Chondrocyte (in vitro differentiated cells): ENCODE measurements at regions not wholly inside any gene's neighbourhood (a gene's known extent, or its start where the extent isn't known, plus 50 kb on each side); places are given as distances from the start of the nearest gene placed in this dataset.

Experiments
- DNase-seq: peaks from one replicate; pipeline ENCODE4 v3.0.0; 2021; ENCODE audit warnings: mixed read lengths, low spot score
- H3K27ac Mint-ChIP-seq: one replicate; pipeline ENCODE4 v1.8.0; 2021; ENCODE audit warnings: mild to moderate bottlenecking, moderate library complexity, mixed read lengths; ENCODE audit not compliant: unreplicated experiment
- H3K27me3 Mint-ChIP-seq: 2 replicates; pipeline ENCODE4 v1.8.0; 2021; ENCODE audit warnings: low read depth, mixed read lengths
- H3K36me3 Mint-ChIP-seq: 2 replicates; pipeline ENCODE4 v1.8.0; 2021; ENCODE audit warnings: low read depth, mixed read lengths
- H3K4me1 Mint-ChIP-seq: 2 replicates; pipeline ENCODE4 v1.8.0; 2021; ENCODE audit warnings: low read depth, mild to moderate bottlenecking, mixed read lengths
- H3K4me3 Mint-ChIP-seq: one replicate; pipeline ENCODE4 v1.8.0; 2021; ENCODE audit warnings: mild to moderate bottlenecking, moderate library complexity, mixed read lengths; ENCODE audit not compliant: unreplicated experiment
- H3K9me3 Mint-ChIP-seq: 2 replicates; pipeline ENCODE4 v1.8.0; 2021; ENCODE audit warnings: low read depth, mixed read lengths
- CTCF ChIP-seq: fragments of 200-600 bp; sonication (generic); IDR thresholded peaks from 2 replicates; pipeline ENCODE4 v1.5.0; 2021; ENCODE audit warnings: antibody characterized with exemption, mild to moderate bottlenecking, moderate library complexity

GRCh38 chr20:18914796-18915195 lies 101.2 kb downstream of the SCP2D1 start:
- no peak for DNase-seq
- TF ChIP-seq CTCF = no peak
- Mint-ChIP-seq H3K36me3 (no peaks in the 10 kb centered on the region), H3K27me3 (no peaks in the 10 kb centered on the region), H3K27ac (no peak overlapping the region), H3K4me3 (no peak overlapping the region), H3K9me3 (no peaks in the 10 kb centered on the region), H3K4me1 (no peaks in the 10 kb centered on the region)

DNA sequence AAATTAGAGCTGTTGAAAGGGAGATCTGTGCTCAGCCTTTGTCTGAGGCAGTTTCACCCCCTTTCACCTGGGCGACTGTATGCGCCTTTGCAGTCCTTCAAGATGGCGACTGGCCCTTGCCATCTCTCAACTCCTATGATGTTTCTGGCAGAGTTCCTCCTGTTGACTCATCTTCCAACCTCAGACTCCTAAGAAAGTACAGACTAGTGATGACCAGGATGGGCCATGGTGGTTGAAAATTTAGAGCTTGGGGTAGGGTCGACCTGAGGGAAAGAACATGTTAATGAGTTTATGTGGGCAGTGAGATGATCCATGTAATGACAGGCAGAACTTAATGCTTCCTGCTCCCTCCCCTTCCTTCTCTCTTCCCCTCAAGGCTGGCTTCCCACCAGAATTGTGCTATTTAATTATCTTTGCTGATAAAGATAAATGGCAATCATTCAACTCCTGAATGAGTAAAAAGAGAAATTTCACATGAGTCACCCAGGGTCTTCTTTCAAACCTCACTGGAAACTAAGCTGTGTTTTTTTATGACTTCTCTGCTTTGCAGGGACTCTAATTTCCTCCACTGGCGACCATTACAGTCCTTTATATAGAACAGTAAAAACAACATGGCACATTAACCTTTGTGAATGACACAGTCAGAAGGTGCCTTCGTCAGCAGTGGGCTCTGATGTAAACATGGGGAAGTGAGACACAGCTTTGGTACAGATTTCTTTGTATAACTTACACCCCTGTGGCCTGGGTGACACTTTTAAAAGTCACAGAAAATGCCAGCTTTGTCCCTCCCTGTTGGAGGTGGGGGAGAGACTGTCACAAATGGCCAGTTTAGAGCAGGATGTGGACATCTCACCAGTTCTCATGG lies 103.5 kb downstream of the SCP2D1 start:
- no peak for DNase-seq
- H3K4me1 Mint-ChIP-seq = no peaks in the 10 kb centered on the region
- H3K27ac Mint-ChIP-seq = no peak overlapping the region
- no peaks in the 10 kb centered on the region for H3K9me3 Mint-ChIP-seq
- no peak for TF ChIP-seq CTCF
- no peaks in the 10 kb centered on the region for H3K36me3 Mint-ChIP-seq
- H3K4me3 Mint-ChIP-seq = no peak overlapping the region
- H3K27me3 Mint-ChIP-seq = no peaks in the 10 kb centered on the region

- no peak overlapping the region for H3K27ac Mint-ChIP-seq
- DNase-seq = no peak
- no peak for TF ChIP-seq CTCF
- H3K4me1 Mint-ChIP-seq = no peaks in the 10 kb centered on the region
- H3K36me3 Mint-ChIP-seq = no peaks in the 10 kb centered on the region
- no peaks in the 10 kb centered on the region for H3K27me3 Mint-ChIP-seq
- no peak overlapping the region for H3K4me3 Mint-ChIP-seq
- H3K9me3 Mint-ChIP-seq = no peaks in the 10 kb centered on the region
These were observed 106.4 kb downstream of the SCP2D1 start for GRCh38 chr20:18919996-18920395.

DNA sequence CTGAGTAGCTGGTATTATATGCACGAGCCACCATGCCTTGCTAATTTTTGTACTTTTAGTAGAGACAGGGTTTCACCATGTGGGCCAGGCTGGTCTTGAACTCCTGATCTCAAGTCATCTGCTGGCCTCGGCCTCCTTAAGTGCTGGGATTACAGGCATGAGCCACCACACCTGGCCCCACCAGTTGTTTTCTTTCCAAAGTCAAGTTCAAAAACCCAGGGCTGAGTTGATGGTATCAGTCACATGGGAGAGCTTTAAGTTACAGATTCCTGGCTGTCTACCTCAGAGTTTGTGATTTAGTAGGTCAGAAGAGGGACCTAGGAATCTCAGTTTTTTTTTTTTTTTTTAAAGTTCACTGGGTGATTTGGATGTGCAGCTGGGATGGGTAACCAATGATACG lies 107.7 kb downstream of the SCP2D1 start:
- H3K27me3 Mint-ChIP-seq = no peaks in the 10 kb centered on the region
- no peak for TF ChIP-seq CTCF
- DNase-seq = no peak
- no peak overlapping the region for H3K4me3 Mint-ChIP-seq
- H3K4me1 Mint-ChIP-seq = no peaks in the 10 kb centered on the region
- no peak overlapping the region for H3K27ac Mint-ChIP-seq
- H3K9me3 Mint-ChIP-seq = no peaks in the 10 kb centered on the region
- H3K36me3 Mint-ChIP-seq = no peaks in the 10 kb centered on the region

GRCh38 chr20:18922251-18922650 lies 108.7 kb downstream of the SCP2D1 start:
- Mint-ChIP-seq H3K27ac (no peak overlapping the region), H3K4me1 (no peaks in the 10 kb centered on the region), H3K4me3 (no peak overlapping the region), H3K27me3 (no peaks in the 10 kb centered on the region), H3K9me3 (no peaks in the 10 kb centered on the region), H3K36me3 (no peaks in the 10 kb centered on the region)
- no peak for DNase-seq
- TF ChIP-seq CTCF = no peak
